Testis (tissue), 2 donors: ENCODE measurements at regions not wholly inside any gene's neighbourhood (a gene's known extent, or its start where the extent isn't known, plus 50 kb on each side); places are given as distances from the start of the nearest gene placed in this dataset.

Experiments
- CTCF ChIP-seq, 3 experiments: fragments of 450-650 bp in 2 of 3; fragments of 200-600 bp in 1 of 3; sonication (generic) in 1 of 3; IDR thresholded peaks; one replicate each; pipeline ENCODE4 v1.5.1; 2016 to 2019; ENCODE audit warnings: antibody characterized with exemption in 3 of 3, mild to moderate bottlenecking in 2 of 3, moderate library complexity in 1 of 3
- POLR2A ChIP-seq: fragments of 450-650 bp; IDR thresholded peaks from one replicate; pipeline ENCODE4 v1.6.1; 2017; ENCODE audit warnings: antibody characterized with exemption, mild to moderate bottlenecking, moderate library complexity

DNA sequence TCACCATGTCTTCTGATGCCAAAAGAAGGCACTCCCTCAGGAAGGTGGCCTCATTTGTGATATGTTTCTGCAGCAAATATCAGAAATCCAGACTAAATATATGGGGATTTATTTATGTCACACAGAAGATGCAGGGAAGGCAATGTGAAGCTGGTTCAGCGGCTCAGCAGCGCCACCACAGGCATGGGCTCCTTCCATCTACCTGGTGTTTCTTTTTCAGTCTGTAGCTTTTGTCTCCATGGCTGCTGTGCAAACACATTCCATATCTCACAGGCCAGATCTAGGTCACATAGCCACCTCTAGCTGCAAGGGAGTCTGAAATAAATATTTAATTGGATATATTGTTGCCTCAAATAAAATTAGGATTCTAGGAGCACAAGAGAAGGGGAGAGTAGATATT is 502.1 kb upstream of the IL12A start:
- TF ChIP-seq CTCF (IDR thresholded peaks at IDR 0.05) (no peak), POLR2A (no peak)
